ENCODE measurements at regions not wholly inside any gene's neighbourhood (a gene's known extent, or its start where the extent isn't known, plus 50 kb on each side); places are given as distances from the start of the nearest gene placed in this dataset.

GRCh38 chr13:55566334-55566733 is 1574.4 kb upstream of the PRR20A start:
- H3K9me3 ChIP-seq (ENCODE audit: low read length): no peaks in the 10 kb centered on the region
- no peaks in the 10 kb centered on the region for H3K9me2 ChIP-seq (ENCODE audit: insufficient read depth, low read length)
- CTCF ChIA-PET (ENCODE audit: unreplicated experiment): no interaction called here
- POLR2A ChIA-PET: interaction anchor here (0.5 kb wide), 1 partner anchor 18 kb away, joined by 5 read pairs; no protein-coding TSS in a partner anchor
- H3K4me3 ChIP-seq (ENCODE audit: low read depth, low read length, poor library complexity, severe bottlenecking): no peak overlapping the region
- no peak overlapping the region for H3K27ac ChIP-seq (ENCODE audit: low read depth, low read length, poor library complexity, severe bottlenecking)
- no peak overlapping the region for H3K4me2 ChIP-seq (ENCODE audit: low read length)
- DNase-seq (ENCODE audit: low spot score): no peak
- no peak overlapping the region for H2AFZ ChIP-seq (ENCODE audit: low read length)
- BruUV-seq (replicated peaks): no TSS peak
- H3K79me2 ChIP-seq (ENCODE audit: insufficient read depth, low read depth, low read length): no peaks in the 10 kb centered on the region
- no peaks in the 10 kb centered on the region for H3K4me1 ChIP-seq (ENCODE audit: insufficient read depth, low read length, poor library complexity, severe bottlenecking)
- TF ChIP-seq EZH2phosphoT487 (IDR thresholded peaks at IDR 0.05; ENCODE audit: borderline replicate concordance, low read depth, low read length): no peak
- TF ChIP-seq, protein P1, sequence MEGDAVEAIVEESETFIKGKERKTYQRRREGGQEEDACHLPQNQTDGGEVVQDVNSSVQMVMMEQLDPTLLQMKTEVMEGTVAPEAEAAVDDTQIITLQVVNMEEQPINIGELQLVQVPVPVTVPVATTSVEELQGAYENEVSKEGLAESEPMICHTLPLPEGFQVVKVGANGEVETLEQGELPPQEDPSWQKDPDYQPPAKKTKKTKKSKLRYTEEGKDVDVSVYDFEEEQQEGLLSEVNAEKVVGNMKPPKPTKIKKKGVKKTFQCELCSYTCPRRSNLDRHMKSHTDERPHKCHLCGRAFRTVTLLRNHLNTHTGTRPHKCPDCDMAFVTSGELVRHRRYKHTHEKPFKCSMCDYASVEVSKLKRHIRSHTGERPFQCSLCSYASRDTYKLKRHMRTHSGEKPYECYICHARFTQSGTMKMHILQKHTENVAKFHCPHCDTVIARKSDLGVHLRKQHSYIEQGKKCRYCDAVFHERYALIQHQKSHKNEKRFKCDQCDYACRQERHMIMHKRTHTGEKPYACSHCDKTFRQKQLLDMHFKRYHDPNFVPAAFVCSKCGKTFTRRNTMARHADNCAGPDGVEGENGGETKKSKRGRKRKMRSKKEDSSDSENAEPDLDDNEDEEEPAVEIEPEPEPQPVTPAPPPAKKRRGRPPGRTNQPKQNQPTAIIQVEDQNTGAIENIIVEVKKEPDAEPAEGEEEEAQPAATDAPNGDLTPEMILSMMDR (conservative IDR thresholded peaks at IDR 0.05; ENCODE audit: low read length): no peak
- intact Hi-C loops (cut with micrococcal nuclease; ENCODE audit: unreplicated experiment): no loop called here
- no peaks in the 10 kb centered on the region for H3K36me3 ChIP-seq (ENCODE audit: insufficient read depth, low read length)
- no peaks in the 10 kb centered on the region for H4K20me1 ChIP-seq (ENCODE audit: insufficient read depth, low read length)

GRCh38 chr13:55566779-55567178 is 1573.9 kb upstream of the PRR20A start:
- no peak for DNase-seq (ENCODE audit: low spot score)
- Histone ChIP-seq H2AFZ (ENCODE audit: low read length) (no peak overlapping the region), H3K79me2 (ENCODE audit: insufficient read depth, low read depth, low read length) (no peaks in the 10 kb centered on the region), H3K4me3 (ENCODE audit: low read depth, low read length, poor library complexity, severe bottlenecking) (no peak overlapping the region), H3K27ac (ENCODE audit: low read depth, low read length, poor library complexity, severe bottlenecking) (no peak overlapping the region), H3K4me1 (ENCODE audit: insufficient read depth, low read length, poor library complexity, severe bottlenecking) (no peaks in the 10 kb centered on the region), H3K36me3 (ENCODE audit: insufficient read depth, low read length) (no peaks in the 10 kb centered on the region), H3K9me2 (ENCODE audit: insufficient read depth, low read length) (no peaks in the 10 kb centered on the region), H4K20me1 (ENCODE audit: insufficient read depth, low read length) (no peaks in the 10 kb centered on the region), H3K9me3 (ENCODE audit: low read length) (no peaks in the 10 kb centered on the region), H3K4me2 (ENCODE audit: low read length) (no peak overlapping the region)
- ChIA-PET CTCF (ENCODE audit: unreplicated experiment) (no interaction called here), POLR2A (interaction anchor here (0.5 kb wide), 1 partner anchor 18 kb away, joined by 5 read pairs; no protein-coding TSS in a partner anchor)
- TF ChIP-seq, protein P1 (conservative IDR thresholded peaks at IDR 0.05; ENCODE audit: low read length): no peak
- no peak for TF ChIP-seq EZH2phosphoT487 (IDR thresholded peaks at IDR 0.05; ENCODE audit: borderline replicate concordance, low read depth, low read length)
- intact Hi-C loops (cut with micrococcal nuclease; ENCODE audit: unreplicated experiment): no loop called here
- no TSS peak for BruUV-seq (replicated peaks)

GRCh38 chr13:55567721-55568625 is 1572.7 kb upstream of the PRR20A start:
- POLR2A ChIA-PET: interaction anchor here (0.6 kb wide), 1 partner anchor 1550 kb away, joined by 3 read pairs; no protein-coding TSS in a partner anchor

More at GRCh38 chr13:55567721-55568625, 1572.7 kb upstream of the PRR20A start:
- no peak overlapping the region for H3K27ac ChIP-seq (ENCODE audit: low read depth, low read length, poor library complexity, severe bottlenecking)
- H3K4me2 ChIP-seq (ENCODE audit: low read length): no peak overlapping the region
- no peak overlapping the region for H3K4me3 ChIP-seq (ENCODE audit: low read depth, low read length, poor library complexity, severe bottlenecking)
- no peak overlapping the region for H2AFZ ChIP-seq (ENCODE audit: low read length)
- DNase-seq (ENCODE audit: low spot score): no peak
- CTCF ChIA-PET (ENCODE audit: unreplicated experiment): no interaction called here
- H3K9me2 ChIP-seq (ENCODE audit: insufficient read depth, low read length): no peaks in the 10 kb centered on the region
- no peaks in the 10 kb centered on the region for H4K20me1 ChIP-seq (ENCODE audit: insufficient read depth, low read length)
- H3K79me2 ChIP-seq (ENCODE audit: insufficient read depth, low read depth, low read length): no peaks in the 10 kb centered on the region
- no peaks in the 10 kb centered on the region for H3K9me3 ChIP-seq (ENCODE audit: low read length)
- H3K36me3 ChIP-seq (ENCODE audit: insufficient read depth, low read length): no peaks in the 10 kb centered on the region
- BruUV-seq (replicated peaks): no TSS peak
- intact Hi-C loops (cut with micrococcal nuclease; ENCODE audit: unreplicated experiment): no loop called here
- TF ChIP-seq, protein P1 (conservative IDR thresholded peaks at IDR 0.05; ENCODE audit: low read length): no peak
- no peak for TF ChIP-seq EZH2phosphoT487 (IDR thresholded peaks at IDR 0.05; ENCODE audit: borderline replicate concordance, low read depth, low read length)
- no peaks in the 10 kb centered on the region for H3K4me1 ChIP-seq (ENCODE audit: insufficient read depth, low read length, poor library complexity, severe bottlenecking)
